Caco-2 (cell line): ENCODE measurements at regions not wholly inside any gene's neighbourhood (a gene's known extent, or its start where the extent isn't known, plus 50 kb on each side); places are given as distances from the start of the nearest gene placed in this dataset.

ENCODE experiments used
- BruUV-seq: library from RNA; stranded (reverse); fragments of 400-500 nt; replicated peaks from 2 replicates; lab custom pipeline; 2021; lab: Mats Ljungman, UMichigan
- CTCF ChIA-PET: fragments of 300-600 bp; sonication (Branson Sonifier 250); formaldehyde crosslinking; loops from one replicate; lab custom pipeline; 2022; ENCODE audit warnings: antibody characterized with exemption; lab: Charles Lee
- POLR2A ChIA-PET: fragments of 300-600 bp; sonication (Branson Sonifier 250); formaldehyde crosslinking; loops from one replicate; lab custom pipeline; 2022; ENCODE audit warnings: antibody characterized with exemption; lab: Charles Lee
- DNase-seq, 2 experiments: peaks; one replicate each; pipeline versions ENCODE4 v3.0.0 to v3.0.0-alpha.2; 2020 to 2022
- H3K27me3 ChIP-seq: replicated peaks from 2 replicates; pipeline ENCODE4 v1.6.0; 2011; ENCODE audit warnings: low read length; ENCODE audit not compliant: control insufficient read depth, insufficient read depth
- H3K36me3 ChIP-seq: 2 replicates; pipeline ENCODE4 v1.5.1; 2011; ENCODE audit warnings: low read length; ENCODE audit not compliant: control insufficient read depth, insufficient read depth
- H3K4me1 ChIP-seq: fragments of 250-450 bp; sonication (Bioruptor Pico); 2 replicates; pipeline ENCODE4 v1.5.1; 2020; ENCODE audit warnings: mild to moderate bottlenecking
- H3K4me3 ChIP-seq: 2 replicates; pipeline ENCODE4 v1.5.1; 2011; ENCODE audit warnings: low read depth, mild to moderate bottlenecking, control low read depth, low read length
- H3K9me3 ChIP-seq: fragments of 250-450 bp; sonication (Bioruptor Pico); 2 replicates; pipeline ENCODE4 v1.5.1; 2020; ENCODE audit warnings: mild to moderate bottlenecking, moderate library complexity
- H3K27ac Mint-ChIP-seq: one replicate; pipeline ENCODE4 v1.8.0; 2022; ENCODE audit warnings: mixed read lengths; ENCODE audit not compliant: unreplicated experiment
- H3K27me3 Mint-ChIP-seq: one replicate; pipeline ENCODE4 v1.8.0; 2022; ENCODE audit warnings: mixed read lengths; ENCODE audit not compliant: insufficient read depth, unreplicated experiment
- H3K36me3 Mint-ChIP-seq: one replicate; pipeline ENCODE4 v1.8.0; 2022; ENCODE audit warnings: mild to moderate bottlenecking, mixed read lengths; ENCODE audit not compliant: insufficient read depth, unreplicated experiment
- H3K4me1 Mint-ChIP-seq: one replicate; pipeline ENCODE4 v1.8.0; 2022; ENCODE audit warnings: low read depth, mixed read lengths; ENCODE audit not compliant: unreplicated experiment
- H3K4me3 Mint-ChIP-seq: one replicate; pipeline ENCODE4 v1.8.0; 2022; ENCODE audit warnings: mild to moderate bottlenecking, moderate library complexity, mixed read lengths; ENCODE audit not compliant: unreplicated experiment
- H3K9me3 Mint-ChIP-seq: one replicate; pipeline ENCODE4 v1.8.0; 2022; ENCODE audit warnings: mixed read lengths; ENCODE audit not compliant: unreplicated experiment
- CTCF ChIP-seq, 2 experiments: fragments of 200-600 bp in 1 of 2; IDR thresholded peaks; 1 replicate in 1 of 2; 2 replicates in 1 of 2; pipeline versions ENCODE4 v1.5.1 to v1.8.0; 2011 to 2022; ENCODE audit warnings: antibody characterized with exemption in 1 of 2, control low read depth in 1 of 2, inconsistent platforms in 1 of 2, low read depth in 1 of 2, low read length in 1 of 2, mild to moderate bottlenecking in 1 of 2, moderate library complexity in 1 of 2; ENCODE audit not compliant: insufficient read depth in 1 of 2, severe bottlenecking in 1 of 2, unreplicated experiment in 1 of 2
- intact Hi-C: fragments of 100-400 bp; cut with micrococcal nuclease; formaldehyde crosslinking; loops from one replicate; pipeline ENCODE4 v1.10.0; 2022; ENCODE audit not compliant: unreplicated experiment

- H3K4me1 ChIP-seq: no peaks in the 10 kb centered on the region
- H3K4me3 Mint-ChIP-seq: no peak overlapping the region
- H3K4me3 ChIP-seq: no peak overlapping the region
- intact Hi-C loops: no loop called here
- ChIA-PET POLR2A (no interaction called here), CTCF (no interaction called here)
- H3K4me1 Mint-ChIP-seq: no peaks in the 10 kb centered on the region
- no peaks in the 10 kb centered on the region for H3K27me3 ChIP-seq
- H3K9me3 ChIP-seq: peaks cover 15% of the 10 kb centered on the region
- H3K27me3 Mint-ChIP-seq: no peaks in the 10 kb centered on the region
- H3K9me3 Mint-ChIP-seq: peaks cover 29% of the 10 kb centered on the region
- no peak for DNase-seq
- no peaks in the 10 kb centered on the region for H3K36me3 ChIP-seq
- no TSS peak for BruUV-seq
- H3K36me3 Mint-ChIP-seq: no peaks in the 10 kb centered on the region
- H3K27ac Mint-ChIP-seq: no peak overlapping the region
- TF ChIP-seq CTCF (IDR thresholded peaks at IDR 0.05; ENCODE audit: insufficient read depth in 1 of 2, low read depth in 1 of 2, low read length in 1 of 2, severe bottlenecking in 1 of 2, unreplicated experiment in 1 of 2): no peak
Measured at GRCh38 chr16:82319038-82319437, 149.0 kb upstream of the MPHOSPH6 start.

DNA sequence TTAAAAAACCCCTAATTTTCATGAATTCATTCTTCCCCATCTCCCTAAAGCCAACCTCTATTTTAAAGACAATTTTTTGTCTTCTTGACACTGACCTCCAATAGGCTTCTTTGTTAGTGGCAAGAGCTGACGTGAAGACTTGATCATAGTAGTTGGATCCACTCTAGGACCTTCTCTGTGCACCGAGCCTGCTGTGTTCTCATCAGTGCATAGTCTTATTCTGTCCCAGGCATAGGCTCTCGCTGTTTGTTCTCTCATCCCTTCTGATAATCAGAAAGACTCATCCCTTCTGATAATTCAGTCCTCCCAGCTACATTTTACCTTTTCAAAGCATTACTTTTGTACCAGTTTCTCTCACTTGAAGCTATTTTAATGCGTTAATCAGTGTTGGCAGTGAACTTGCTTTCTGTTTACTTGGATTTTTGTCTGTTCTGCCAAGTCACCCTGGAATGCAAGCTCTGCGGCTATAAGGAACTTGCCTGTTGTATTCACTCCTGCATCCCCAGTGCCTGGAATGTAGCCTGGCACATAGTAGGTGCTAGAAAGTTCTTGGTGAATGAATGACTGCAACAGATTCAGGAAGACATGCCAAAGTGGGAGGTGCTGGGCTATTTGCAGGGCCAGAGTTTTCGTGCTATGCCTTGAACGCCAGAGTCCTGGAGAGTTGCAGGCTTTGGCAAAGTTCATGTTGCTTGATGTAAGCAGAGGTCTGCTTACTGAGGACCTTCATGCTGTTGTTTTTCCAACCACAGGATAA is 147.6 kb upstream of the MPHOSPH6 start:
- no peak for DNase-seq
- no peak overlapping the region for H3K27ac Mint-ChIP-seq
- no peak overlapping the region for H3K4me3 Mint-ChIP-seq
- H3K27me3 Mint-ChIP-seq: no peaks in the 10 kb centered on the region
- no peaks in the 10 kb centered on the region for H3K36me3 Mint-ChIP-seq
- BruUV-seq: no TSS peak
- H3K4me1 ChIP-seq: no peaks in the 10 kb centered on the region
- CTCF ChIA-PET: interaction anchor here (0.5 to 0.8 kb wide), 2 partner anchors 26 to 825 kb away, joined by 3 to 4 read pairs; no protein-coding TSS in a partner anchor
- TF ChIP-seq CTCF (IDR thresholded peaks at IDR 0.05; ENCODE audit: insufficient read depth in 1 of 2, low read depth in 1 of 2, low read length in 1 of 2, severe bottlenecking in 1 of 2, unreplicated experiment in 1 of 2): no peak
- H3K27me3 ChIP-seq: no peaks in the 10 kb centered on the region
- POLR2A ChIA-PET: no interaction called here
- peaks cover 15% of the 10 kb centered on the region for H3K9me3 Mint-ChIP-seq
- intact Hi-C loops: no loop called here
- H3K36me3 ChIP-seq: no peaks in the 10 kb centered on the region
- H3K4me1 Mint-ChIP-seq: no peaks in the 10 kb centered on the region
- peaks cover under 1% of the 10 kb centered on the region; the same call in 1 of the 2 replicates for H3K9me3 ChIP-seq
- H3K4me3 ChIP-seq: no peak overlapping the region

- no peak for TF ChIP-seq CTCF (IDR thresholded peaks at IDR 0.05; ENCODE audit: insufficient read depth in 1 of 2, low read depth in 1 of 2, low read length in 1 of 2, severe bottlenecking in 1 of 2, unreplicated experiment in 1 of 2)
- no peaks in the 10 kb centered on the region for H3K4me1 Mint-ChIP-seq
- intact Hi-C loops: no loop called here
- BruUV-seq: no TSS peak
- H3K36me3 Mint-ChIP-seq: no peaks in the 10 kb centered on the region
- H3K27me3 Mint-ChIP-seq: peaks cover 3% of the 10 kb centered on the region
- Histone ChIP-seq H3K4me3 (no peak overlapping the region), H3K36me3 (no peaks in the 10 kb centered on the region), H3K9me3 (no peaks in the 10 kb centered on the region), H3K27me3 (no peaks in the 10 kb centered on the region), H3K4me1 (no peaks in the 10 kb centered on the region)
- no peak overlapping the region for H3K4me3 Mint-ChIP-seq
- ChIA-PET CTCF (no interaction called here), POLR2A (no interaction called here)
- H3K27ac Mint-ChIP-seq: no peak overlapping the region
- no peak for DNase-seq
- no peaks in the 10 kb centered on the region for H3K9me3 Mint-ChIP-seq
Measured at GRCh38 chr16:82313754-82314153, 143.7 kb upstream of the MPHOSPH6 start.
